ENCODE measurements at regions not wholly inside any gene's neighbourhood (a gene's known extent, or its start where the extent isn't known, plus 50 kb on each side); places are given as distances from the start of the nearest gene placed in this dataset.

DNA sequence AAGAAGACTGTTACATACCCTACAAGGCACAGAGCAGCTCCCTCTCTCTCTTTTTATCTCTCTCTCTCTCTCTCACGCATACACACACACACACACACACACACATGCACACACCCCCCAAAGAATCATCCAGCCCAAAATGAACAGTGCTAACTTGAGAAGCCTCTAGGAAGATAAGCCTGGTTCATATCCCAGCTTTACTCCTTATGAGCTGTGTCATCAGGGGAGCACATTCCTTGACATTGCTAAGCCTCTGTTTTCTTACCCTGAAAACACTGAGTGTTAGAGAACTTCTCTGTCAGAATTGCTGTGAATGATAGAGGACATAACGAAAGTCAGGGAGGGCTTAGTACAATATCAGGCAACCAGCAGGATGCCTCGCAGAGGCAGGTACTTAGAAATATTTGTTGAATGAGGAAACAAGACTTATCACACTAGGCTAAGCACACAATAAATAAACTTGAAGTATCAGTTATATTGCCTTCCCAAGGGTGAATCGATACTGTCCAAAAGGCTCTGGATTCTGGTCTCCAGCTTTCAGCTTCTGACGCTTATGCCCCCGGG lies 725.6 kb upstream of the ID2 start:
- TF ChIP-seq CTCF (conservative IDR thresholded peaks at IDR 0.05; ENCODE audit: low read length) (no peak), EZH2phosphoT487 (IDR thresholded peaks at IDR 0.05; ENCODE audit: borderline replicate concordance) (no peak)

DNA sequence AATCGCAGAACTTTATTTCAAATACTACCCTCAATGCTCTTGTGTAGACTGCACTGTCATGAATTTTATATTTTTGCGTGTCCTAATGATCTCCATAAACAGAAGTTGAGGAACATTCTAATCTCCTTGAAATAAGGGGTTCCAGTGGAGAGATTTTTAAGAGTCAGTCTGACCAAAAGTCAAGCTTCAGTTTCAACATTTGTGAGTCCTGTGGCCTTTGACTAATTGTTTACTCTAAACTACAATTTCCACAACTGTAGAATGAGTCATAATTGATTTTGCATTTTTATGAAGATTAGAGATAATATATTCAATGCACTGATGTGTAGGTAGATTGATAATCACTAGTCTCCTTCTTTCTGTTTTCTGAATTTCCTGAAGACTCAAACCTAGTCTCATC lies 720.3 kb upstream of the ID2 start:
- Histone ChIP-seq H3K79me2 (ENCODE audit: insufficient read depth, low read length) (no peaks in the 10 kb centered on the region), H3K4me3 (ENCODE audit: low read length, poor library complexity, severe bottlenecking) (no peak overlapping the region), H3K36me3 (ENCODE audit: insufficient read depth, low read length) (no peaks in the 10 kb centered on the region), H3K4me2 (ENCODE audit: low read depth, low read length, poor library complexity, severe bottlenecking) (no peak overlapping the region), H3K9me2 (replicated peaks; ENCODE audit: low read depth, low read length) (no peaks in the 10 kb centered on the region), H3F3A (ENCODE audit: low read depth) (no peaks in the 10 kb centered on the region), H3K4me1 (ENCODE audit: insufficient read depth, low read length, poor library complexity, severe bottlenecking) (no peaks in the 10 kb centered on the region), H4K20me1 (ENCODE audit: insufficient read depth, low read length, poor library complexity, severe bottlenecking) (no peaks in the 10 kb centered on the region), H2AFZ (ENCODE audit: low read length) (no peak overlapping the region), H3K9ac (ENCODE audit: low read depth, low read length, poor library complexity, severe bottlenecking) (no peak overlapping the region), H3K27me3 (ENCODE audit: insufficient read depth, low read length, poor library complexity, severe bottlenecking) (no peaks in the 10 kb centered on the region), H3K9me3 (ENCODE audit: insufficient read depth, low read depth, low read length) (no peaks in the 10 kb centered on the region)
- TF ChIP-seq CTCF (conservative IDR thresholded peaks at IDR 0.05; ENCODE audit: low read length) (no peak), EZH2phosphoT487 (IDR thresholded peaks at IDR 0.05; ENCODE audit: borderline replicate concordance) (no peak)

More for the DNA sequence above, 725.6 kb upstream of the ID2 start:
- H4K20me1 ChIP-seq (ENCODE audit: insufficient read depth, low read length, poor library complexity, severe bottlenecking): no peaks in the 10 kb centered on the region
- H3K4me1 ChIP-seq (ENCODE audit: insufficient read depth, low read length, poor library complexity, severe bottlenecking): no peaks in the 10 kb centered on the region
- no peak overlapping the region for H3K9ac ChIP-seq (ENCODE audit: low read depth, low read length, poor library complexity, severe bottlenecking)
- H3K36me3 ChIP-seq (ENCODE audit: insufficient read depth, low read length): no peaks in the 10 kb centered on the region
- no peaks in the 10 kb centered on the region for H3K27me3 ChIP-seq (ENCODE audit: insufficient read depth, low read length, poor library complexity, severe bottlenecking)
- no peaks in the 10 kb centered on the region for H3F3A ChIP-seq (ENCODE audit: low read depth)
- H3K9me2 ChIP-seq (replicated peaks; ENCODE audit: low read depth, low read length): no peaks in the 10 kb centered on the region
- no peak overlapping the region for H3K4me2 ChIP-seq (ENCODE audit: low read depth, low read length, poor library complexity, severe bottlenecking)
- no peak overlapping the region for H3K4me3 ChIP-seq (ENCODE audit: low read length, poor library complexity, severe bottlenecking)
- no peaks in the 10 kb centered on the region for H3K9me3 ChIP-seq (ENCODE audit: insufficient read depth, low read depth, low read length)
- H3K79me2 ChIP-seq (ENCODE audit: insufficient read depth, low read length): no peaks in the 10 kb centered on the region
- H2AFZ ChIP-seq (ENCODE audit: low read length): no peak overlapping the region

GRCh38 chr2:7962161-7962560 lies 719.7 kb upstream of the ID2 start:
- Histone ChIP-seq H3K79me2 (ENCODE audit: insufficient read depth, low read length) (no peaks in the 10 kb centered on the region), H3K9ac (ENCODE audit: low read depth, low read length, poor library complexity, severe bottlenecking) (no peak overlapping the region), H3K4me2 (ENCODE audit: low read depth, low read length, poor library complexity, severe bottlenecking) (no peak overlapping the region), H3F3A (ENCODE audit: low read depth) (no peaks in the 10 kb centered on the region), H3K36me3 (ENCODE audit: insufficient read depth, low read length) (no peaks in the 10 kb centered on the region), H4K20me1 (ENCODE audit: insufficient read depth, low read length, poor library complexity, severe bottlenecking) (no peaks in the 10 kb centered on the region), H3K4me3 (ENCODE audit: low read length, poor library complexity, severe bottlenecking) (no peak overlapping the region), H3K9me2 (replicated peaks; ENCODE audit: low read depth, low read length) (no peaks in the 10 kb centered on the region), H3K9me3 (ENCODE audit: insufficient read depth, low read depth, low read length) (no peaks in the 10 kb centered on the region), H3K4me1 (ENCODE audit: insufficient read depth, low read length, poor library complexity, severe bottlenecking) (no peaks in the 10 kb centered on the region), H2AFZ (ENCODE audit: low read length) (no peak overlapping the region), H3K27me3 (ENCODE audit: insufficient read depth, low read length, poor library complexity, severe bottlenecking) (no peaks in the 10 kb centered on the region)
- TF ChIP-seq EZH2phosphoT487 (IDR thresholded peaks at IDR 0.05; ENCODE audit: borderline replicate concordance) (no peak), CTCF (conservative IDR thresholded peaks at IDR 0.05; ENCODE audit: low read length) (no peak)

All from Loucy (cell line).